GM10248 (cell line): ENCODE measurements at regions not wholly inside any gene's neighbourhood (a gene's known extent, or its start where the extent isn't known, plus 50 kb on each side); places are given as distances from the start of the nearest gene placed in this dataset.

Experiments
- CTCF ChIA-PET: fragments of 300-600 bp; sonication (Branson Sonifier 250); formaldehyde crosslinking; extraction: SDS; loops from one replicate; lab custom pipeline; 2021; ENCODE audit warnings: antibody characterized with exemption; lab: Yijun Ruan, JAX
- POLR2A ChIA-PET: fragments of 350-650 bp; sonication (Branson Sonifier 250); formaldehyde crosslinking; extraction: SDS; loops from one replicate; lab custom pipeline; 2020; ENCODE audit warnings: antibody characterized with exemption; lab: Yijun Ruan, JAX
- DNase-seq: peaks from one replicate; pipeline ENCODE4 v3.0.0; 2012; ENCODE audit errors: extremely low spot score
- TF ChIP-seq, protein P1 (sequence below): IDR thresholded peaks from 2 replicates; pipeline ENCODE4 v1.5.1; 2012; ENCODE audit warnings: mild to moderate bottlenecking, low read depth; ENCODE audit errors: extremely low read depth, missing control alignments, control extremely low read depth

DNA sequence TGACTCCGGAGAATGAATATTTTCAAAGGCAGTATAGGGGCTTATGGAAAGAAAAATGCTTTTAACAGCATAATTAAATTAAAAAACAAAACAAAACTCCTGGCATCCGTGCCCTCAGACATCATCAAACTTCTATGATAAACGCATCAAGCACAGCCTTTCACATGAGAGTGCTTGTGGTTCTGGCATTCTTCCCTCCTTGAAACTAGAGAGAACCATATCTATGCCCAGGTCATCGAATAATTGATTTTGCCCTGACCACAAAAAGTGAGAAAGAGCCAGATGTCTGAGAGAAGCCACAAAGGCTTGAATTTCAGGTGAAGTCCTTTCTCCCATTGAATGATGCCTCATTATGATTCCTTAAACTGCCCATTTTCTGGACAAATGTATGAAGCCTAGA lies 286.8 kb downstream of the CBLL2 start:
- no peak for DNase-seq
- CTCF ChIA-PET, result no interaction called here
- POLR2A ChIA-PET, result no interaction called here
- TF ChIP-seq, protein P1, sequence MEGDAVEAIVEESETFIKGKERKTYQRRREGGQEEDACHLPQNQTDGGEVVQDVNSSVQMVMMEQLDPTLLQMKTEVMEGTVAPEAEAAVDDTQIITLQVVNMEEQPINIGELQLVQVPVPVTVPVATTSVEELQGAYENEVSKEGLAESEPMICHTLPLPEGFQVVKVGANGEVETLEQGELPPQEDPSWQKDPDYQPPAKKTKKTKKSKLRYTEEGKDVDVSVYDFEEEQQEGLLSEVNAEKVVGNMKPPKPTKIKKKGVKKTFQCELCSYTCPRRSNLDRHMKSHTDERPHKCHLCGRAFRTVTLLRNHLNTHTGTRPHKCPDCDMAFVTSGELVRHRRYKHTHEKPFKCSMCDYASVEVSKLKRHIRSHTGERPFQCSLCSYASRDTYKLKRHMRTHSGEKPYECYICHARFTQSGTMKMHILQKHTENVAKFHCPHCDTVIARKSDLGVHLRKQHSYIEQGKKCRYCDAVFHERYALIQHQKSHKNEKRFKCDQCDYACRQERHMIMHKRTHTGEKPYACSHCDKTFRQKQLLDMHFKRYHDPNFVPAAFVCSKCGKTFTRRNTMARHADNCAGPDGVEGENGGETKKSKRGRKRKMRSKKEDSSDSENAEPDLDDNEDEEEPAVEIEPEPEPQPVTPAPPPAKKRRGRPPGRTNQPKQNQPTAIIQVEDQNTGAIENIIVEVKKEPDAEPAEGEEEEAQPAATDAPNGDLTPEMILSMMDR, result no peak

DNA sequence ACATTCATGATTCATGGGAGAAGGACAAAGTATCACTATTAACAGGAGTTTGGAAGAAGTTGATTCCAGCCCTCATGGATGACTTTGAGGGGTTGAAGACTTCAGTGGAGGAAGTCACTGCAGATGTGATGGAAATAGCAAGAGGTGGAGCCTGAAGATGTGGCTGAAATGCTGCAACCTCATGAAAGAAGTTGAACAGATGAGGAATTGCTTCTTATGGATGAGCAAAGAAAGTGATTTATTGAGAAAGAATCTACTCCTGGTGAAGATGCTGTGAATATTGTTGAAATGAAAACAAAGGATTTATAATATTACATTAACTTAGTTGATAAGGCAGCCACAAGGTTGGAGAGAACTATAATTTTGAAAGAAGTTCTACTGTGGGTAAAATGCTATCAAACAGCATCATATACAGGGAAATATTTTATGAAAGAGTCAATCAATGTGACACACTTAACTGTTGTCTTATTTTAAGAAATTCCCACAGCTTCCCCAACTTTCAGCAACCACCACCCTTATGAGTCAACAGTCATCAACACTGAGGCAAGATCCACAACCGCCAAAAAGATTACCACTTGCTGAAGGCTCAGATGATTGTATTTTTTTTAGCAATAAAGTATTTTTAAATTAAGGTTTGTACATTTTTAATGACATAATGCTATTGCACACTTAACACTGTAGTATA lies 302.6 kb downstream of the CBLL2 start:
- CTCF ChIA-PET, result no interaction called here
- TF ChIP-seq, protein P1, result no peak

DNA sequence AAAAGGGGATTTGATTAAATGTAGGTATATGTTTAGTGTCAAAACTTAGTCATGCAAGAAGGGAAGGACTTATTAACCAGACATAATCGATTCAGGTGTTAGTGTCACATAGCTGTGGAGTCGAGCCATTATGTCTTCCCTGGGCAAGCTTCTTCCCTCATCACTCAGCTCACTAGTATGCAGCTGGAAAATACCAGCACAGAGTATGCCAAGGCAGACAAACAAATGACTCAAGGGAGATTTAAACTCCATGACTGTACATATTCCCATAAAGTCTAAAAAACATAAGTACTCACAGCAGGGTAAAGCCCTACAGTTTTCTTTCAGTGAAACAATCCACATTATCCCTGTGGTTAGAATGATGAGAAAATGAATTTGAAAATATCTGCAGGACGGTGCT lies 304.5 kb downstream of the CBLL2 start:
- ChIA-PET POLR2A (no interaction called here), CTCF (no interaction called here)
- TF ChIP-seq, protein P1, result no peak
- no peak for DNase-seq

More for the DNA sequence above, 302.6 kb downstream of the CBLL2 start:
- POLR2A ChIA-PET, result no interaction called here
- no peak for DNase-seq

DNA sequence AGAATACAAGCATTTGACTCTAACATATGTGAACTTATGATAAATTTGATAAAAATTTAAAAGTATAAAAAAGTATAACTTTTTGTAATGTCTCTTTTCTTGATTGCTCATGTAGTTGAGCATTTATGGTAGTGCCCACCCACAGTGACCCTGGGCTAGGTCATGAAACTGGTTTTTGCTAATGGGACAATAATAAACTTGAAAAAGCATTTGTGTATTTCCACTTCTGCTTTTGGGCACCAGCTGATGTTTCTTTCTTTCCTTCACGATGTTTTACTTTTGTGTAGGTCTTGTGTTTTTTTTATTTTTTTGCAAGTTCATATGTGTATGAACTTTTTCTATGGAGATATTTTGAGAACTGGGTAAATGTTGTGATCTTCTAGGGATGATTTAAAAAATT lies 313.1 kb downstream of the CBLL2 start:
- POLR2A ChIA-PET, result no interaction called here
- TF ChIP-seq, protein P1, result no peak

DNA sequence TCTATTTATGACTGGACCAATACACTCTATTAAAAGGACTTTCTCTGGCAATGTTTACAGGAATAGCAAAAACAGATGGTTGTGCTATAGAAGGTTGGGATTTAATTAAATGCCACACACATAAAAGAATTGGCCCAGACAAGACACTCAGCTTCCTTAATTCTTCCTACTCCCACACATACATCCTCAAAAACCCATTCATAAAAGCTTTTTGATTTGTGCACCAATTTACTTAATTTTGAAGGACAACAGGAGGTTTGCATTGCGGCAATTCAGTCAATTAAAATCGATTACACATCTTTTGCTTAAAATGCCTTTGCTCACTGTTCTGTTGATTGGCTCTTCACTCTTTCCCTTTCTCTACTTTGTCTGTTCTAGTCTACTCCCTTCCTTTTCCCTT lies 317.1 kb downstream of the CBLL2 start:
- DNase-seq, result no peak
- ChIA-PET CTCF (no interaction called here), POLR2A (no interaction called here)
- TF ChIP-seq, protein P1, result no peak

More for the DNA sequence above, 313.1 kb downstream of the CBLL2 start:
- DNase-seq, result no peak
- CTCF ChIA-PET, result no interaction called here

DNA sequence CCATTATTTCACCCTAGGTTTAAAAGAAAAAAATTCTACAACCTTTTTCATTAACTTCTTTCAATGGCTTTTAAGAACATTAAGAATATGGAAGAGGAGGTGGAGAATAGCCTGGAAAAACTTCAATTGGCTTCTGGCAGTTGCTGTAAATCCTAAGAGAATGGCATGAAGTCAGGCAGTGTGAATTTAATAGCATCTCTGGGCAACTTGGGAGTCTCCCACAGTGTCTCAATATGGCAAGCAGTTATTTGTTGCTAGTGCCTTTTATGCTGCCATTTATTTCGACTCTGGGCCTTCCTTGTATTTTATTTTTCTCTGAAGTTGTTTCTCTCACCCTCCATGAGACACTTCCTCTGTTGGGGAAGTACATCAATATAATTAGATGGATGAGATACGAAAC lies 322.1 kb downstream of the CBLL2 start:
- CTCF ChIA-PET, result no interaction called here
- DNase-seq, result no peak
- POLR2A ChIA-PET, result no interaction called here

More for the DNA sequence above, 322.1 kb downstream of the CBLL2 start:
- TF ChIP-seq, protein P1, result no peak
